ENCODE measurements at regions not wholly inside any gene's neighbourhood (a gene's known extent, or its start where the extent isn't known, plus 50 kb on each side); places are given as distances from the start of the nearest gene placed in this dataset.

DNA sequence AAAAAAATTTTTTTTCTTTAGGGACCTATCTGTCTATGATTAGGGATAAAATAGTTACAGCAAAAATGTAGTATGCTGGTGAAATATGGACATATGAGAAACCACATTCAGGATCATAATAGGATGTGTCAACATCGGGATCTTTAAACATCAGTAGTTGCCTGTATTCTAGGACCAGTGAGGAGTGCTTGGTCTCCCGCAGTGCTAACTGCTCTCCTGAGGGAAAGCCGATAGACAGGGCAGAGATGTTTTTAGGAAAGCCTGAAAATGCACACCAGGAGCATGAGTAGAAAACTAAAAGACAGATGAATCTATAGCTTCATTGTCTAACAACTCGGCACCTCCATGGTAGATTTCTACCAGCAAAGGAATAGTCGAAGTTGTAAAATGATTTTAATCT is 178.1 kb upstream of the SMIM31 start:
- no peak overlapping the region for H3K27ac ChIP-seq (ENCODE audit: low read depth, low read length, poor library complexity, severe bottlenecking)
- no peaks in the 10 kb centered on the region for H3K4me1 ChIP-seq (ENCODE audit: insufficient read depth, low read length, poor library complexity, severe bottlenecking)
- CTCF ChIA-PET (ENCODE audit: unreplicated experiment), result no interaction called here
- no peak overlapping the region for H3K4me3 ChIP-seq (ENCODE audit: low read depth, low read length, poor library complexity, severe bottlenecking)
- no peak for TF ChIP-seq EZH2phosphoT487 (IDR thresholded peaks at IDR 0.05; ENCODE audit: borderline replicate concordance, low read depth, low read length)
- TF ChIP-seq, protein P1, sequence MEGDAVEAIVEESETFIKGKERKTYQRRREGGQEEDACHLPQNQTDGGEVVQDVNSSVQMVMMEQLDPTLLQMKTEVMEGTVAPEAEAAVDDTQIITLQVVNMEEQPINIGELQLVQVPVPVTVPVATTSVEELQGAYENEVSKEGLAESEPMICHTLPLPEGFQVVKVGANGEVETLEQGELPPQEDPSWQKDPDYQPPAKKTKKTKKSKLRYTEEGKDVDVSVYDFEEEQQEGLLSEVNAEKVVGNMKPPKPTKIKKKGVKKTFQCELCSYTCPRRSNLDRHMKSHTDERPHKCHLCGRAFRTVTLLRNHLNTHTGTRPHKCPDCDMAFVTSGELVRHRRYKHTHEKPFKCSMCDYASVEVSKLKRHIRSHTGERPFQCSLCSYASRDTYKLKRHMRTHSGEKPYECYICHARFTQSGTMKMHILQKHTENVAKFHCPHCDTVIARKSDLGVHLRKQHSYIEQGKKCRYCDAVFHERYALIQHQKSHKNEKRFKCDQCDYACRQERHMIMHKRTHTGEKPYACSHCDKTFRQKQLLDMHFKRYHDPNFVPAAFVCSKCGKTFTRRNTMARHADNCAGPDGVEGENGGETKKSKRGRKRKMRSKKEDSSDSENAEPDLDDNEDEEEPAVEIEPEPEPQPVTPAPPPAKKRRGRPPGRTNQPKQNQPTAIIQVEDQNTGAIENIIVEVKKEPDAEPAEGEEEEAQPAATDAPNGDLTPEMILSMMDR (conservative IDR thresholded peaks at IDR 0.05; ENCODE audit: low read length), result no peak
- H3K4me2 ChIP-seq (ENCODE audit: low read length), result no peak overlapping the region
- BruUV-seq (replicated peaks), result no TSS peak
- no peaks in the 10 kb centered on the region for H4K20me1 ChIP-seq (ENCODE audit: insufficient read depth, low read length)
- DNase-seq (ENCODE audit: low spot score), result no peak
- H3K36me3 ChIP-seq (ENCODE audit: insufficient read depth, low read length), result no peaks in the 10 kb centered on the region
- H3K9me2 ChIP-seq (ENCODE audit: insufficient read depth, low read length), result no peaks in the 10 kb centered on the region
- H3K79me2 ChIP-seq (ENCODE audit: insufficient read depth, low read depth, low read length), result no peaks in the 10 kb centered on the region
- H3K9me3 ChIP-seq (ENCODE audit: low read length), result no peaks in the 10 kb centered on the region
- intact Hi-C loops (cut with micrococcal nuclease; ENCODE audit: unreplicated experiment), result no loop called here
- POLR2A ChIA-PET, result no interaction called here
- no peak overlapping the region for H2AFZ ChIP-seq (ENCODE audit: low read length)

DNA sequence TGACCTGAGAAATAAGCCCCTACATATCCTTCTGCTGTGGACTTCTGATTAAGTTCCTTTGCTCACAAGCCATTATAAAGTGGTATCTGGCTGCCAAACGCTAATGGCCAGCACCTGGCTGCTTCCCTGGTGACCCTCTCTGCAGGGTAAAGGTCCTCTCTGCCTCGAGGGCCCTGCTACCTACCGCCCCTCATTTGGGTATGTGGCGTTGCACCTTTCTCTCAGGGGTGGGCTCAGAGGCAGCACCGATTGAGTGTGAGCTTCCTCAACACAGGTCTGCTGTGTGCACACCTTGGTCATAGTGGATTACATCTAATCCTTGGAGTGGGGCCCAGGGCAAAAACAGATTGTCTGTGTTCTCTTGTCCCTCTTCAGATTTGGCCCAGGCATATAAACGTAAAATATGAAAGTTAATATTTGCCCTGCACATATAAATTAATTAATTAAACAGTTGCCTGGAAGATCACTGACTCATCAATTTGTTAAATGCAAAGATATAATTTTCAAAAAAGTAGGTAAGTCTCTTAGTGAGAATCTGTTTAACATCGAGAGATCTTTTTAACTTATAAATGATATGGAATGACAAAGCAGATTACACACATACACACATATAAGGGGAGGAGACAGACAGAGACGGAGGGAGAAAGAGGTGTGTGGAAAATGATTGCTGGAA is 174.5 kb upstream of the SMIM31 start:
- H3K4me3 ChIP-seq (ENCODE audit: low read depth, low read length, poor library complexity, severe bottlenecking), result no peak overlapping the region
- TF ChIP-seq EZH2phosphoT487 (IDR thresholded peaks at IDR 0.05; ENCODE audit: borderline replicate concordance, low read depth, low read length), result no peak
- TF ChIP-seq, protein P1 (conservative IDR thresholded peaks at IDR 0.05; ENCODE audit: low read length), result no peak
- BruUV-seq (replicated peaks), result no TSS peak
- no peaks in the 10 kb centered on the region for H3K36me3 ChIP-seq (ENCODE audit: insufficient read depth, low read length)
- no peak overlapping the region for H2AFZ ChIP-seq (ENCODE audit: low read length)
- no peaks in the 10 kb centered on the region for H3K9me2 ChIP-seq (ENCODE audit: insufficient read depth, low read length)
- ChIA-PET CTCF (ENCODE audit: unreplicated experiment) (no interaction called here), POLR2A (interaction anchor here (0.8 kb wide), 1 partner anchor 67 kb away, joined by 3 read pairs; no protein-coding TSS in a partner anchor)
- intact Hi-C loops (cut with micrococcal nuclease; ENCODE audit: unreplicated experiment), result no loop called here
- H3K4me2 ChIP-seq (ENCODE audit: low read length), result no peak overlapping the region
- H3K9me3 ChIP-seq (ENCODE audit: low read length), result no peaks in the 10 kb centered on the region
- no peaks in the 10 kb centered on the region for H4K20me1 ChIP-seq (ENCODE audit: insufficient read depth, low read length)
- no peaks in the 10 kb centered on the region for H3K79me2 ChIP-seq (ENCODE audit: insufficient read depth, low read depth, low read length)
- no peaks in the 10 kb centered on the region for H3K4me1 ChIP-seq (ENCODE audit: insufficient read depth, low read length, poor library complexity, severe bottlenecking)
- DNase-seq (ENCODE audit: low spot score), result no peak
- H3K27ac ChIP-seq (ENCODE audit: low read depth, low read length, poor library complexity, severe bottlenecking), result no peak overlapping the region

DNA sequence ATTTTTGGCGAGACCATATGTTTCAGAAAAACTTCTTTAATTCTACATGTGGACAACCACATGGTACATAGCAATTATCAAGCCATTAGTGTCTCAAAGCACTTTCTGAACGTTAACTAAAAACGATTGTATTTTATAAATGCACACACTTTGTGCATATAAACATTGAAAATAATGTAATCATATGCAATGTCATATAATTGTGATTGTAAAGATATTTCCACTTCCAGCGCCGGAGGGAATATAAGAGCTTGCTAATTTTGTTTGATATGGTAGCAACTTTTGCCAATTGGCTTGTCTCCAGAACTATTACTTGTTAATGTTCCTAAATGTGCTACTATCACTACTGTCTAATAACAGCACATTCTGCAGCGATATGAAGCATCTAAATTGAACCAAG is 162.3 kb upstream of the SMIM31 start:
- no peaks in the 10 kb centered on the region for H3K79me2 ChIP-seq (ENCODE audit: insufficient read depth, low read depth, low read length)
- H3K4me1 ChIP-seq (ENCODE audit: insufficient read depth, low read length, poor library complexity, severe bottlenecking), result no peaks in the 10 kb centered on the region
- H4K20me1 ChIP-seq (ENCODE audit: insufficient read depth, low read length), result no peaks in the 10 kb centered on the region
- H3K4me3 ChIP-seq (ENCODE audit: low read depth, low read length, poor library complexity, severe bottlenecking), result no peak overlapping the region
- intact Hi-C loops (cut with micrococcal nuclease; ENCODE audit: unreplicated experiment), result no loop called here
- no peaks in the 10 kb centered on the region for H3K9me3 ChIP-seq (ENCODE audit: low read length)
- no peak for DNase-seq (ENCODE audit: low spot score)
- POLR2A ChIA-PET, result interaction anchor here (0.7 kb wide), 1 partner anchor 1490 kb away, joined by 4 read pairs; no protein-coding TSS in a partner anchor
- no peaks in the 10 kb centered on the region for H3K9me2 ChIP-seq (ENCODE audit: insufficient read depth, low read length)
- H2AFZ ChIP-seq (ENCODE audit: low read length), result no peak overlapping the region
- H3K4me2 ChIP-seq (ENCODE audit: low read length), result no peak overlapping the region
- H3K36me3 ChIP-seq (ENCODE audit: insufficient read depth, low read length), result no peaks in the 10 kb centered on the region
- no TSS peak for BruUV-seq (replicated peaks)
- H3K27ac ChIP-seq (ENCODE audit: low read depth, low read length, poor library complexity, severe bottlenecking), result no peak overlapping the region
- CTCF ChIA-PET (ENCODE audit: unreplicated experiment), result no interaction called here
- TF ChIP-seq, protein P1 (conservative IDR thresholded peaks at IDR 0.05; ENCODE audit: low read length), result no peak
- TF ChIP-seq EZH2phosphoT487 (IDR thresholded peaks at IDR 0.05; ENCODE audit: borderline replicate concordance, low read depth, low read length), result no peak

All from OCI-LY7 (cell line).